Hepatocyte (in vitro differentiated cells): ENCODE measurements at regions not wholly inside any gene's neighbourhood (a gene's known extent, or its start where the extent isn't known, plus 50 kb on each side); places are given as distances from the start of the nearest gene placed in this dataset.
A peak's percentile ranks its signal among the peaks of the same experiment; 100 is the strongest.

Source experiments
- DNase-seq: peaks from one replicate; pipeline ENCODE4 v3.0.0-alpha.2; 2016; ENCODE audit warnings: low spot score
- H2AFZ ChIP-seq: fragments of 200-600 bp; sonication (generic); 2 replicates; pipeline ENCODE4 v1.6.0; 2016; ENCODE audit warnings: antibody characterized with exemption, mild to moderate bottlenecking
- H3K27ac ChIP-seq: fragments of 200-600 bp; sonication (generic); 2 replicates; pipeline ENCODE4 v1.5.1; 2016; ENCODE audit warnings: mild to moderate bottlenecking
- H3K27me3 ChIP-seq: fragments of 200-600 bp; sonication (generic); 2 replicates; pipeline ENCODE4 v1.6.1; 2016
- H3K36me3 ChIP-seq: fragments of 200-600 bp; sonication (generic); replicated peaks from 2 replicates; pipeline ENCODE4 v1.5.1; 2016; ENCODE audit warnings: low read depth; ENCODE audit not compliant: insufficient read depth
- H3K4me1 ChIP-seq: fragments of 200-600 bp; sonication (generic); 2 replicates; pipeline ENCODE4 v1.5.1; 2016; ENCODE audit warnings: mild to moderate bottlenecking, moderate library complexity; ENCODE audit not compliant: insufficient read depth
- H3K4me2 ChIP-seq: fragments of 200-600 bp; sonication (generic); 2 replicates; pipeline ENCODE4 v1.6.0; 2016
- H3K4me3 ChIP-seq: fragments of 200-600 bp; sonication (generic); 2 replicates; pipeline ENCODE4 v1.5.1; 2016; ENCODE audit warnings: mild to moderate bottlenecking
- H3K79me2 ChIP-seq: fragments of 200-600 bp; sonication (generic); 2 replicates; pipeline ENCODE4 v1.6.0; 2017; ENCODE audit warnings: mild to moderate bottlenecking
- H3K9me2 ChIP-seq: fragments of 200-600 bp; sonication (generic); replicated peaks from 2 replicates; pipeline ENCODE4 v1.6.0; 2017; ENCODE audit warnings: mild to moderate bottlenecking; ENCODE audit not compliant: insufficient read depth
- H3K9me3 ChIP-seq: fragments of 200-600 bp; sonication (generic); 2 replicates; pipeline ENCODE4 v1.5.1; 2016; ENCODE audit warnings: low read depth, mild to moderate bottlenecking
- H4K20me1 ChIP-seq: fragments of 200-600 bp; sonication (generic); 2 replicates; pipeline ENCODE4 v1.6.0; 2016; ENCODE audit warnings: mild to moderate bottlenecking; ENCODE audit not compliant: insufficient read depth, poor library complexity, severe bottlenecking
- EZH2 ChIP-seq: fragments of 200-600 bp; sonication (generic); IDR thresholded peaks from 2 replicates; pipeline ENCODE4 v1.6.1; 2016; ENCODE audit warnings: antibody characterized with exemption, mild to moderate bottlenecking, borderline replicate concordance
- EZH2phosphoT487 ChIP-seq: fragments of 200-600 bp; sonication (generic); IDR thresholded peaks from one replicate; pipeline ENCODE4 v1.6.1; 2018; ENCODE audit warnings: antibody characterized with exemption, mild to moderate bottlenecking, low read depth, moderate library complexity; ENCODE audit not compliant: unreplicated experiment, severe bottlenecking
- WGBS: methylation state at CpG from one replicate; pipeline ENCODE4 v1.1.6; 2016; ENCODE audit warnings: low lambda C conversion rate; ENCODE audit errors: missing lambda C conversion rate; 5-methylcytosine and 5-hydroxymethylcytosine counted together
- TF ChIP-seq, protein P1 (sequence below): fragments of 200-600 bp; sonication (generic); IDR thresholded peaks from 2 replicates; pipeline ENCODE4 v1.5.1; 2016; ENCODE audit warnings: antibody characterized with exemption, mild to moderate bottlenecking; ENCODE audit not compliant: poor library complexity

DNA sequence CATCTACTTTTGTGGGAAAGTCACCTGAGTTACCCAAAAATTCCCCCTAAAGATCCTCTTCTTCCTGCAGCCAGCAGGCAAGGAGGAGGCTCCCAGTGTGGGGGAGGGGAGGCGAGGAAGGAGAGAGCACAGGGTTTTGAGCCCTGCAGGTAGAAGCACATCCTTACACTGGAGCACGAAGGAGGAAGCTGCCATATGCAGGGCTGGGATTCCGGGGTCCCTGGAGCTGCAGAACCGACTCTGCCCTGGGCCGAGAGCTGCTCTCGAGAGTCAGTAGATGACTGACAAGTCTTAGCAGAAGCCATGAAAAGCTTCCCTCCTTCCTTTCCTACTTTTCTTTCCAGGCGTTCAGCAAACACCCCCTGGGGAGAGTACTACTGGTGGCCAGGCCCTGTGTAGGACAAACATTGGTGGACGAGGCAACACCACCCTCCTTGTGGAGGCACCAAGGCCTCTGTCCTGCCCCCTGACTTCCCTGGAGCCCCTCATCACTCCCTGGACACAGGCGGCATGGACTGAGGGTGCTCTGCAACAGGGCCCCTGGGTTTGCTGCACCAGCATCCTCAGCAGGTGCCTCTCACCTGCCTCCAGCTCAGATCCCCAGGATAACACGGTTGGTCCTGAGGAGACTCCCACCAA lies 211.7 kb upstream of the CST7 start:
- TF ChIP-seq EZH2 = no peak
- TF ChIP-seq, protein P1, sequence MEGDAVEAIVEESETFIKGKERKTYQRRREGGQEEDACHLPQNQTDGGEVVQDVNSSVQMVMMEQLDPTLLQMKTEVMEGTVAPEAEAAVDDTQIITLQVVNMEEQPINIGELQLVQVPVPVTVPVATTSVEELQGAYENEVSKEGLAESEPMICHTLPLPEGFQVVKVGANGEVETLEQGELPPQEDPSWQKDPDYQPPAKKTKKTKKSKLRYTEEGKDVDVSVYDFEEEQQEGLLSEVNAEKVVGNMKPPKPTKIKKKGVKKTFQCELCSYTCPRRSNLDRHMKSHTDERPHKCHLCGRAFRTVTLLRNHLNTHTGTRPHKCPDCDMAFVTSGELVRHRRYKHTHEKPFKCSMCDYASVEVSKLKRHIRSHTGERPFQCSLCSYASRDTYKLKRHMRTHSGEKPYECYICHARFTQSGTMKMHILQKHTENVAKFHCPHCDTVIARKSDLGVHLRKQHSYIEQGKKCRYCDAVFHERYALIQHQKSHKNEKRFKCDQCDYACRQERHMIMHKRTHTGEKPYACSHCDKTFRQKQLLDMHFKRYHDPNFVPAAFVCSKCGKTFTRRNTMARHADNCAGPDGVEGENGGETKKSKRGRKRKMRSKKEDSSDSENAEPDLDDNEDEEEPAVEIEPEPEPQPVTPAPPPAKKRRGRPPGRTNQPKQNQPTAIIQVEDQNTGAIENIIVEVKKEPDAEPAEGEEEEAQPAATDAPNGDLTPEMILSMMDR = no peak
- no peak for TF ChIP-seq EZH2phosphoT487
- Histone ChIP-seq H3K4me2 (no peak overlapping the region), H3K36me3 (no peaks in the 10 kb centered on the region), H3K4me3 (no peak overlapping the region), H4K20me1 (no peaks in the 10 kb centered on the region), H3K4me1 (peaks cover 15% of the 10 kb centered on the region), H3K27me3 (no peaks in the 10 kb centered on the region), H2AFZ (no peak overlapping the region), H3K9me3 (no peaks in the 10 kb centered on the region), H3K79me2 (no peaks in the 10 kb centered on the region), H3K27ac (no peak overlapping the region), H3K9me2 (no peaks in the 10 kb centered on the region)
- peak; percentile 2 for DNase-seq
- 92% methylated on average over 10 of the region's 10 CpGs for WGBS

DNA sequence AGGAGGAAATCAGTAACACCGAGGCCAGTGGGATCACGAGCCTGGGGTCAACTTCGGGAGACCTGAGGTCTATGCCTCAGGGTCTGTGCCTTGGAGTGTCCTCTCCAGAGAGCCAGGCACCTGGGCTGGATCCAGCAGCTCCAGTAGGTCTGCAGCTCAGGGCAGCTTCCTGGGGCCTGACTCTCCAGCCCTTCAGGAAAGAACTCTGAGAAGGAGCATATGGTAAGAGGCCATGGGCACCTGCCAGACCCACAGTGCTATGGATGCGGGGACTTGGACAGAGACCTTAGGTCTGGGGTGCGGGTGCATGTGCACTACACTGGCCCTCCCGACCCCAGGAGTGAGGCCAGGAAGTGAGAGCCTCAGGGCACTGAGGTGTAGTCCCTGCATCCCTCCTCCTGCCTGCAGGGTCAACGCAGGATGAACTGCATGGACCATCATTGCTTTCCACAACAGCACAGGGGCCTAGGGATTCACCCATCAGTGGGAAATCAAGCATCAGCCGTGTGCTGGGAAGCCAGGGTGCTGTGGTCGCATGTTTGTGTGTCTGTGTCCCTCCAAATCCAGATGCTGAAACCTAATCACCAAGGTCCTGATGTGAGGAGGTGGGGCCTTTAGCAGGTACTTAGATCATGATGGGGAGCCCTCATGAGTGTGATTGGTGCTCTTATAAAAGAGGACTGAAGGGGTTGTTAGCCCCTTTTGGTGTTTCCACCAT lies 210.9 kb upstream of the CST7 start:
- Histone ChIP-seq H3K4me2 (no peak overlapping the region), H3K27ac (no peak overlapping the region), H3K4me1 (peaks cover 15% of the 10 kb centered on the region), H4K20me1 (no peaks in the 10 kb centered on the region), H3K9me2 (no peaks in the 10 kb centered on the region), H2AFZ (no peak overlapping the region), H3K9me3 (no peaks in the 10 kb centered on the region), H3K79me2 (no peaks in the 10 kb centered on the region), H3K36me3 (no peaks in the 10 kb centered on the region), H3K4me3 (no peak overlapping the region), H3K27me3 (no peaks in the 10 kb centered on the region)
- no peak for DNase-seq
- WGBS = 88% methylated on average over 9 of the region's 9 CpGs
- TF ChIP-seq EZH2phosphoT487 (no peak), EZH2 (no peak)
- TF ChIP-seq, protein P1 = no peak

- Histone ChIP-seq H4K20me1 (no peaks in the 10 kb centered on the region), H3K27me3 (no peaks in the 10 kb centered on the region), H3K27ac (no peak overlapping the region), H3K9me2 (no peaks in the 10 kb centered on the region), H3K79me2 (no peaks in the 10 kb centered on the region), H3K36me3 (no peaks in the 10 kb centered on the region), H2AFZ (no peak overlapping the region), H3K4me3 (no peak overlapping the region), H3K9me3 (no peaks in the 10 kb centered on the region), H3K4me2 (no peak overlapping the region), H3K4me1 (peaks cover 15% of the 10 kb centered on the region)
- DNase-seq = peak; percentile 2
- TF ChIP-seq, protein P1 = no peak
- TF ChIP-seq EZH2 (no peak), EZH2phosphoT487 (no peak)
- WGBS = 78% methylated on average over 7 of the region's 7 CpGs
Observed at GRCh38 chr20:24738981-24739633, 210.0 kb upstream of the CST7 start.
